ENCODE measurements at regions not wholly inside any gene's neighbourhood (a gene's known extent, or its start where the extent isn't known, plus 50 kb on each side); places are given as distances from the start of the nearest gene placed in this dataset.

DNA sequence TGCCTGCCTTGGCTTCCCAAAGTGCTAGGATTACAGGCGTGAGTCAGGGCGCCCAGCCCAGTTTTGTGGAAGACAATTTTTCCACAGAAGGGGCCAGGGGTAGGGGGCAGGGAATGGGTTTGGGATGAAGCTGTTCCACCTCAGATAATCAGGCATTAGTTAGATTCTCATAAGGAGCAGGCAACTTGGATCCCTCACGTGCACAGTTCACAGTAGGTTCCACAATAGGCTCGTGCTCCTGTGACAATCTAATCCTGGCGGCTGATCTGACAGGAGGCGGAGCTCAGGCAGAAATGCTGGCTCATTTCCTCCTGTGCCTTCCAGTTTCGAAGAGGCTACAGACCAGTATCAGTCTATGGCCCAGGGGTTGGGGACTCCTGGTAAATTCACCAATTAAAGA, 491.6 kb upstream of the AADAT start:
- Histone ChIP-seq H3K9me3 (no peaks in the 10 kb centered on the region), H3K27ac (no peak overlapping the region), H3K4me3 (no peak overlapping the region), H3K36me3 (no peaks in the 10 kb centered on the region), H3K27me3 (no peaks in the 10 kb centered on the region), H3K4me1 (no peaks in the 10 kb centered on the region)
- WGBS (ENCODE audit: insufficient coverage, low coverage, low lambda C conversion rate, missing lambda C conversion rate): 6% methylated on average over 2 of the region's 7 CpGs
- no peak for DNase-seq
- TF ChIP-seq POLR2A (IDR thresholded peaks at IDR 0.05): no peak
- intact Hi-C loops (cut with DNase I): no loop called here
- no peak for ATAC-seq

DNA sequence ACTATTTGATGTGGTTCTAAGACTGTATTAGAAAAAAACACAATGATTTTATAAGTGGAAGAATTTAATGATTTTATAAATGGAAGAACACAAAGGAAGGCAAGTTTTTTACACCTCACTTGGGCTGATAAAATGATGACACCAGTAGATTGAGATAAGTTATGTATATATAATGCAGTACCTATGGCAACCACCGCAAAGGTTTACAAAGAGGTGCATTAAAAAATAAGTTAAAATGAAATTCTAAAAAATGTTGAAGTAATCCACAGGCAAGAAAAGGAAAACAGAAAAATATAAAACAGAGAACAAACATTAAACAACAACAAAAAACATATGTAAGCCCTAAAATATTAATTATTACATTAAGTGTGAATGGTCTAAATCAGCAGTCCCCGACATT, 490.9 kb upstream of the AADAT start:
- 54% methylated on average over 2 of the region's 2 CpGs for WGBS (ENCODE audit: insufficient coverage, low coverage, low lambda C conversion rate, missing lambda C conversion rate)
- H3K4me1 ChIP-seq: no peaks in the 10 kb centered on the region
- no peaks in the 10 kb centered on the region for H3K27me3 ChIP-seq
- H3K4me3 ChIP-seq: no peak overlapping the region
- intact Hi-C loops (cut with DNase I): no loop called here
- no peak overlapping the region for H3K27ac ChIP-seq
- TF ChIP-seq, protein P1, sequence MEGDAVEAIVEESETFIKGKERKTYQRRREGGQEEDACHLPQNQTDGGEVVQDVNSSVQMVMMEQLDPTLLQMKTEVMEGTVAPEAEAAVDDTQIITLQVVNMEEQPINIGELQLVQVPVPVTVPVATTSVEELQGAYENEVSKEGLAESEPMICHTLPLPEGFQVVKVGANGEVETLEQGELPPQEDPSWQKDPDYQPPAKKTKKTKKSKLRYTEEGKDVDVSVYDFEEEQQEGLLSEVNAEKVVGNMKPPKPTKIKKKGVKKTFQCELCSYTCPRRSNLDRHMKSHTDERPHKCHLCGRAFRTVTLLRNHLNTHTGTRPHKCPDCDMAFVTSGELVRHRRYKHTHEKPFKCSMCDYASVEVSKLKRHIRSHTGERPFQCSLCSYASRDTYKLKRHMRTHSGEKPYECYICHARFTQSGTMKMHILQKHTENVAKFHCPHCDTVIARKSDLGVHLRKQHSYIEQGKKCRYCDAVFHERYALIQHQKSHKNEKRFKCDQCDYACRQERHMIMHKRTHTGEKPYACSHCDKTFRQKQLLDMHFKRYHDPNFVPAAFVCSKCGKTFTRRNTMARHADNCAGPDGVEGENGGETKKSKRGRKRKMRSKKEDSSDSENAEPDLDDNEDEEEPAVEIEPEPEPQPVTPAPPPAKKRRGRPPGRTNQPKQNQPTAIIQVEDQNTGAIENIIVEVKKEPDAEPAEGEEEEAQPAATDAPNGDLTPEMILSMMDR (IDR thresholded peaks at IDR 0.05): no peak
- TF ChIP-seq POLR2A (IDR thresholded peaks at IDR 0.05): no peak
- H3K9me3 ChIP-seq: no peaks in the 10 kb centered on the region
- no peak for ATAC-seq
- no peaks in the 10 kb centered on the region for H3K36me3 ChIP-seq
- no peak for DNase-seq

DNA sequence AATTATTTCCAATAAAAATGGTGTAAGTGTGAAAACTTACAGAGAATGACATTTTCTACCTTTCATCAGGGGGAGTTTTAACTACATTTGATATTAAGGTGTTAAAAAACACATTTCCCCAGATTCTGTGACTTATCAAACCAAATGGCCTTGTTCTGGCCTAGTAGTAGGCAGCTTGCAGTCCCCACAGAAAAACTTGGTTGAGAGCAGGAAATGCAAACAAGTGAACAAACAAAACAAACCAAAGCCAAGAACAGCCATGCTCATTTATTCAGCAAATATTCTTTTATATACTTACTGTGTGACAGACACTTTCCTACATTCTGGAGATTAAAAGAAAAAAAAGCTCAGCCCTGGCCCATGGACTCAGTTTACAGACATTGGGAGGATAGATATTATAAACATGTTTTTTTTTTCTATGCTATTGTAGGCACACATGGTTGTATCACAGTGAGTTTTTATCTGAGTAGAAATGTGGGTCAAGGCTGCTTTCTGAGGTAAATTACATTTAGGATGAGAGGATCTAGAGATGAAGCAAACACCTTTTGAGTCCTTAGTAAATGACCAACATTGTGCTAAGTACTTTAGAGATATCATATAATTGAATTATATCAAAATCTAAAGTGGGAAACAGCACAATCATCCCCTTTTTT, 449.2 kb upstream of the AADAT start:
- TF ChIP-seq POLR2A (IDR thresholded peaks at IDR 0.05): no peak
- TF ChIP-seq, protein P1 (IDR thresholded peaks at IDR 0.05): no peak
- H3K9me3 ChIP-seq: no peaks in the 10 kb centered on the region
- no peaks in the 10 kb centered on the region for H3K4me1 ChIP-seq
- intact Hi-C loops (cut with DNase I): no loop called here
- H3K27ac ChIP-seq: no peak overlapping the region
- no peak overlapping the region for H3K4me3 ChIP-seq
- ATAC-seq (no peak), DNase-seq (no peak)
- no peaks in the 10 kb centered on the region for H3K27me3 ChIP-seq
- no peaks in the 10 kb centered on the region for H3K36me3 ChIP-seq

- WGBS (ENCODE audit: insufficient coverage, low coverage, low lambda C conversion rate, missing lambda C conversion rate): 38% methylated on average over 5 of the region's 5 CpGs
- Histone ChIP-seq H3K27me3 (no peaks in the 10 kb centered on the region), H3K9me3 (peaks cover 0 to 3% (median 0%) of the 10 kb centered on the region in 4 donors), H3K27ac (no peak overlapping the region), H3K4me1 (no peaks in the 10 kb centered on the region), H3K4me3 (no peak overlapping the region), H3K36me3 (no peaks in the 10 kb centered on the region)
- no peak for DNase-seq
- no peak for TF ChIP-seq POLR2A (IDR thresholded peaks at IDR 0.05)
- TF ChIP-seq, protein P1 (IDR thresholded peaks at IDR 0.05): no peak
- intact Hi-C loops (cut with DNase I): no loop called here
- ATAC-seq: no peak
Observed at GRCh38 chr4:170529748-170530722, 440.3 kb upstream of the AADAT start.

DNA sequence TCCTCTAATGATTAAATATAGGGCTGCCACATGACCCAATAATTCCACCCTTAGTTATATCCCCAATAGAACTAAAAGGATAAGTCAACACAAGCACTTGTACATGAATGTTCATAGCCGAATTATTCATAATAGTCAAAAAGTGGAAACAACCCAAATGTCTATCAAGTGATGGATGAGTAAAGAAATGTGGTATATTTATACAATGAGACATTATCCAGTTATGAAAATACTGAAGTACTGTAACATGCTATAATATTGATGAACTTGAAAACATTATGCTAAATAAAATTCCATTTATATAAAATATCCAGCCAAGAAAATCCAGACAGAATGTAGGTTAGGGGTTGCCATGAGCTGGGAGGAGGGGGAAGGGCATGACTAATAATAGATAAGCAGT, 436.7 kb upstream of the AADAT start:
- intact Hi-C loops (cut with DNase I): no loop called here
- Histone ChIP-seq H3K27ac (no peak overlapping the region), H3K4me3 (no peak overlapping the region), H3K4me1 (no peaks in the 10 kb centered on the region), H3K9me3 (peaks cover 0 to 3% (median 0%) of the 10 kb centered on the region in 4 donors), H3K36me3 (no peaks in the 10 kb centered on the region), H3K27me3 (no peaks in the 10 kb centered on the region)
- WGBS (ENCODE audit: insufficient coverage, low coverage, low lambda C conversion rate, missing lambda C conversion rate): 62% methylated on average over 1 of the region's 1 CpG
- ATAC-seq: no peak
- no peak for TF ChIP-seq POLR2A (IDR thresholded peaks at IDR 0.05)
- TF ChIP-seq, protein P1 (IDR thresholded peaks at IDR 0.05): no peak
- DNase-seq: no peak

Measured in right lobe of liver (tissue), 6 donors.